ENCODE measurements at regions not wholly inside any gene's neighbourhood (a gene's known extent, or its start where the extent isn't known, plus 50 kb on each side); places are given as distances from the start of the nearest gene placed in this dataset.
"Not testable (repeated sequence)": the region's sequence is repeated elsewhere in the genome, so short reads cannot be mapped to it uniquely, and the experiment has no call there.

- peak; percentile 40 for DNase-seq
Observed at GRCh38 chrX:124239324-124239723, 93.1 kb upstream of the TEX13D start.

GRCh38 chrX:124239911-124240310 lies 92.5 kb upstream of the TEX13D start:
- DNase-seq = no peak

DNA sequence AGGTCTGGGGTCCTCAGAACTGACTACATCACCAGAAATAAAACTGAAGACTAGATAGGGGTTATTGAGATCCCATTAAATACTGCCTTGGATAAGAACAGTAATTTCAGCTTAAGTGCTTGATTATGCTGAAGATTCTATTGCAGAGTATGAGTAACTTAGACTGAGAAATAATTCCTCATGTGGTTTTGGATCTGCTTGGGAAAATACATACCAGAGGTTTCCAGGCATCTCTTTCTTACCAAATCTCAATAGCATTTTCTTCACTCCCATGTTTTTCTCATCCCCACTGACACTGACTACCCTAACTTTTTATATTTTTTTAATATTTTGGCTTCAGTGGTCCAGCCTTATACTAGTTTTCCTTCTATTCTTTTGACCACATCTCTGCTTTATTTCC lies 92.0 kb upstream of the TEX13D start:
- no peak for DNase-seq

DNA sequence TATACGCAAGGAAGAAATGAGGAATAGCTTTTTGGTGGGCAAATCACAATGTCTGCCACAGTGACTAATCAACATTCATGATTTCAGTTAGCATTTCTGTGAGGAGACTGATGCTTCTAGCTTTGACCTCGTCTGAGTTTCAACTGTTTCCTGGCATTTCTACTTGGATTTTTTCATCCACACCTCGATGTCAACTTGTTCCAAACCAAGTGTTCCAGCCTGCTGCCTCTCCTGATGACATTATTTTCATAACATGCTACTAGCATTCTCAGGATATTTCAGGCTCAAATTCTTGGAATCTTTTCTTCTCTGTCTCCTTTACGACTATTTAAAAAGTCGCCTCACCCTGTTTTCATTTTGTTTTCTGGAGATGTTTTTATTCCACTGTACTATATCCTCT lies 90.3 kb upstream of the TEX13D start:
- DNase-seq = no peak

DNA sequence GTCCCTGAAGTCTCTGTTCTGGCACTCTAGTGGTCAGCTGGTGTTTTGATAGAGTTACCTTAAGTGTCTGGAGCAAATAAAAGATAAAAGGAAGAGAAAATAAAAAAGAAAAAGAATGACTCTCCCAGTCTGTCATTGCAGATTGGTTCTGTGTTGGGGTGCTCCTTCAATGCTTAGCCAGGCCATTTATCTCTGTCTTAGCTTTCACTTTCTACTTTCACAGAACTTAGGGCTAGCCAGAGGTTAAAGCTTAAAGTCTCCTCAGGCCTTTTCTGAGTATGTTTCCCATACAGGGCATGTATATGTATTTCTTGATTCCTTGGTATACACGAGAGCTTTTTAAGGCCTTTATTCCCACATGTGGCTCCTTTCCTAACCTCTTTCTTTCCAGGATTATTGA lies 83.1 kb upstream of the TEX13D start:
- DNase-seq = no peak

DNA sequence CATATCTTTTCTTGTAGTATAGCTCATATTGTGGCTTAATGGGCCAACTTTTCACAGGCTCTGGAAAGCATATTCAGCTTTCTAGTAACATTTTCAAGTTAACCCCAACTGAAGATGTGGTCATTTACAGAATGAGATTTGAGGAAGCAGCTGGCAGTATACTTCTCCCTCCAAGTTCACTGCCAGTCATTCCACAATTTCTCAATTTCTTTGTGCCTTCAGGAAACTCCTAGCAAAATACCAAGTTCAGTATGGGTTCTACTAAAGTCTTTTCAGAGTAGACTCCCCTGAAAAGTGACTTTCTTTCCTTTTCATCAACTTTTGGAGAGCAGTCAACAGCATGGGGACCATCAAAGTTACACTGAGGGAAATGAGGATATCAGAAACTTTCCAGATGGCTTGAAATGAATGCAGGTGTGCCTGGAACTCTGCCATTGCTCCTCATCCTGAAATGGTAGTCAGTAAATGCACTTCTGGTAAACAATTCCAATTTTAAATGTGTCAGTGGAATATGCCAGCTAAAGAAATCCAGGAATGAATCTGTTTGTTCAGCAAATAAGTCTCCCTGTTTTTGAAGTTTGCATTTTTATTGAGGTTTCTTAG lies 81.5 kb upstream of the TEX13D start:
- DNase-seq = no peak

DNA sequence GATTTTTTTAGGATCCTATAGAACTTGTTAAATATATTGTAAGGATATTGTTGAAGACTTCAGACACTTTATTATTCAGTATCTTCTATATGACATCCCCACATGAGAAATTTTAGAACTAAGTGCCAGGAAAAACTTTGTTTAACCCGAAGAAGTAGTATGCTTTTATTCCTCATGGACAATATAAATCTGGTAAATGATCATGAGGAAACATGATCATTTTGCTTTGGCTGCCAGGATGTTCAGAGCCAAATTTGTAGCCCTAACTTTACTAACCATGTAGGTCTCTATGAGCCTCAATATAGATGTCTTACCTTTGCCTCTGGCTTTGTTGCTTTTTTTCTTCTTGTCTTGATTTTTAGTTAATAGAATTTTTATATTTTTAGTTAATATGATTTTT lies 77.8 kb upstream of the TEX13D start:
- DNase-seq = no peak

- DNase-seq = no peak
Observed at GRCh38 chrX:124256216-124256615, 76.2 kb upstream of the TEX13D start.

GRCh38 chrX:124256629-124257380 lies 75.7 kb upstream of the TEX13D start:
- no peak for DNase-seq

DNA sequence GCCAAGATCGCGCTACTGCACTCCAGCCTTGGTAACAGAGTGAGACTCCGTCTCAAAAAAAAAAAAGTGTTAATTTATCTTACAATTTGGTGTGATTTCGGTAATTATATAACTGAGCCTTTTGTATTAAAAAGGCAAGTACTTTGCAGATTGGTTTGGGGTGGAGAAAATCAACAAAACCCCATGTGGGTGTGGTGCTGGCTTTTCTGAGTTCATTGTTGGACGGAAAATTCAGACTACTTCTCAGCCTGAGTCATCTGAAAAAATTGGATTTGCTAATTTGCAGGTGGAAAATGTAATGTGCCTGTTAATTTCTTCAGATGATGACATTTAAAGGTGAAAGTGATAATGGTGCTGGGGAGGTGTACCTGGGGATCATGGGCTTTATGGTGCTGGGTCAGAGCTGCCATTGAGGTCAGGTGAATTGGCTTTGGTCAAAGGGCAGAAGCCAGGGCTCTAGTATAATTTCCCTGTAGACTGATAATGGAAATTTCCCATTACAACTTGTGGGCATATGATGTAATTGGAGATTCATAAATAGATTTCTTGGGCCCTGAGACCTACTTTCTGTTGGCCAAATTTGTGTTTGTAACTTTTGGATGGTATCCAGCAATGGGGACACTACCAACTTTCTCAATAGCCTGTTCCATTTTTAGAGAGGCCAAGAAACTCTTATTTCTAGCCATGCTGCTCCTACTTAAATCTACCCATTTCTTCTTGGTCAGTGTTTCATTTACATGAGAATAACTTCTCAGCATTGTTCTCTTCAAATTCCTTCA lies 74.3 kb upstream of the TEX13D start:
- no peak for DNase-seq

DNA sequence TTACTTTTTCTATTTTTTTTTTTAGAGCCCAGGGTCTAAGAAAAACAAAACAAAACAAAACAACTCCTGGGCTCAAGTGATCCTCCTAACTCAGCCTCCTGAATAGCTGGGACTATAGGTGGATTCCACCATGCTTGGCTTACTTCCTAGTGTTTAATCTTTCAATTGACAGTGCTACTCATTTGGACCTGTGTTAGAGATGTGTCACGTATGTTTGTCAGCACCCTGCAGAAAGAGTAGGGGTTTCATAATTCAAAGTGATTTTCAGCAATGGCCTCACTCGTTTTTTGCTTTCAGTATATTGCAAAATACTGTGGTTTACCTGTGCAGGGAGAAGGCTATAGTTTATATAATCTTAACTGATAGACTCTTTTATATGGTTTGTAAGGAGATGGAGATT lies 71.6 kb upstream of the TEX13D start:
- DNase-seq = no peak

DNA sequence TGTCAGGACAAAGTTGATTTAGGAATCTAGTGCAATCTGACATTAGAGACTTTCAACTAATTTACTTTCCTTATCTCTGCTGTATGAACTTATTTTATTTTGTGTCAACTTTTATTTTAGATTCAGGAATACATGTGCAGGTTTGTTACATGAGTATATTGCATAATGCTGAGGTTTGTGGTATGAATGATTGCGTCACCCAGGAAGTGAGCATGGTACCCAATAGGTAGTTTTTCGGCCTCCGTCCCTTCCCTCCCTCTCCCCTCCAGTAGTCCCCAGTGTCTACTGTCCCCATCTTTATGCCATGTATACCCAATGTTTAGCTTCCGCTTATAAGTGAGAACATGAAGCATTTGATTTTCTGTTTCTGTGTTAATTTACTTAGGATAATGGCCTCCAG lies 68.7 kb upstream of the TEX13D start:
- DNase-seq = no peak

- DNase-seq = no peak
Observed at GRCh38 chrX:124268099-124268498, 64.4 kb upstream of the TEX13D start.

DNA sequence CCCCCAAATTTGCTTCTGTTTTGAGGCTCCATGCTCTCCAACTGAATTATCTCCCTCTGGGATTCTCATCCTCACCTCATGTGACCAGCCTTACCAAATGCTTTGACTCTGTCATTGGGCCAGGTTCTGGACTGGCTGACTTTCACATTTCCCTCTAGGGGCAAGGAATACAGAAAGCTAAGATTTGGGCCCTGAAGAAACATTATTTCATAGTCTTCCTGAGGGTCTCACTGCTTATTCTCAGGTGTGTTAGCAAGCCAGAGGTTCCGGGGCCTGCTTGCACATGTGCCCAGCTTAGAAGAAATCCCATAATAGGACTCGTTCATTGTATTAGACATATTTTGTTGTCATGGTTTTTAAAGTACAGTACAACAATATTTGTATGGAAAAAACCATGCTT lies 62.6 kb upstream of the TEX13D start:
- DNase-seq = no peak

DNA sequence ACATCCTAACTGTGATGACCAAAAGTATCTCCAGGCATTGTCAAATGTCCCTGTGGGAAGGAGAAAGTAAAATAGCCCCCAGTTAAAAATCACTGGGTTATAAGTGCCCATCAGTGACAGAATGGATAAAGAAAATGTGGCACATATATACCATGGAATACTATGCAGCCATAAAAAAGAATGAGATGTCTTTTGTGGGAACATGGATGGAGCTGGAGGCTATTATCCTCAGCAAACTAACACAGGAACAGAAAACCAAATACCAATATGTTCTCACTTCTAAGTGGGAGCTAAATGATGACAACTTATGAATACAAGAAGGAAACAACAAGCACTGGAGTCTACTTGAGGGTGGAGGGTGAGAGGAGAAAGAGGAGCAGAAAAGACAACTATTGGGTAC lies 60.9 kb upstream of the TEX13D start:
- DNase-seq = not testable (repeated sequence)

- no peak for DNase-seq
Observed at GRCh38 chrX:124272370-124272982, 60.0 kb upstream of the TEX13D start.

GRCh38 chrX:124274438-124275181 lies 57.9 kb upstream of the TEX13D start:
- peak; percentile 4 for DNase-seq

DNA sequence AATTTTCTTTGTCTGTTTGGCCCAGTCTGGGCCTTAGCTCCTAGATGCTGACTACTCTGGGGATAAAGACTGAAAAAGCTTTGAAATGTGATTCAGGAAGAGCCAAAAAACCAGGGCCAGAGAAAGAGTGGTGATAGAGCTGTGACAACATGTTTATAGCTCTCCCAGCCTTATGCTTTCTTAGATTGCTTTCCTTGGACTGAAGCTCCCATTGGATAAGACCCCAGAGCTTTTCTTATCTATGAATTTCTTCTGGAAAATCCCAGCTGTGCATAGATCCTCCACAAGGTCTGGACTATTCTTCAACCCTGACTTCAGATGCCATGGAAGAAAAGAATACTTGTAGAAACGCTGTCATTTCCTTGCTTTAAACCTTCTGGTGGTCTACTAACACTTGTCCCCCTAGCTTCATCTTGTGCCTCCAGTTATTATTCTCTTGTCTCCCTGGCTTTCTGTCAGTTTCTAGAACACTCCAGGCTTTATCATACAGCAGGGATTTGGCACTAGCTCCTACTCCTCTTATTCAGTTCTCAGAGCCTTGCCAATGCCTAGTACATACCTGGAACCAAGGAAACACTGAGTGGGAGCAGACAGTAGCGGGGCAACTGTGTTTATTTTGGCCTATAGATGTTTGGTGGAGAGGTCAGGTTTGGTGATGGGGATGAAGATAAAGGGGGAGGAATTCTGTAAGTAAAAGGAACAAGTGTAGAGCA lies 57.1 kb upstream of the TEX13D start:
- DNase-seq = no peak

DNA sequence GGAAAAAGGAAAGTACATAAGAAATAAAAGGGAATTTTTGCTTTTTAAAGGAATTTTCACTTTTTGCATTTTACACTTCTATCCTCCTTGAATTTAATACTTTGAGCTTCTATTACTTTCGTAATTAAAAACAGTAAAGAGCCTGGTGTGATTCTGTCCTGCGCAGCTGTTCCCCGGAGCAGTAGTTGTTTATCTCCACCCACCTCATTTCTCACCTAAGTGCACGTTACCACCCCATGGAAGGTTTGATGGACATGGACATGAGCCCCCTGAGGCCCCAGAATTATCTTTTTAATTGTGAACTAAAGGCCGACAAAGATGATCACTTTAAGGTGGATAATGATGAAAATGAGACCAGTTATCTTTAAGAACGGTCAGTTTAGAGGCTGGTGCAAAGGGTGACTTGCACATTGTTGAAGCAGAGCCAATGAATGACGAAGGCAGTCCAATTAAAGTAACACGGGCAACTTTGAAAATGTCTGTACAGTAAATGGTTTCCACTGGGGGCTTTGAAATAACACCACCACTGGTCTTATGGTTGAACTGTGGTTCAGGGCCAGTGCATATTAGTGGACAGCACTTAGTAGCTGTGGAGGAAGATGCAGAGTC lies 52.1 kb upstream of the TEX13D start:
- no peak for DNase-seq

DNA sequence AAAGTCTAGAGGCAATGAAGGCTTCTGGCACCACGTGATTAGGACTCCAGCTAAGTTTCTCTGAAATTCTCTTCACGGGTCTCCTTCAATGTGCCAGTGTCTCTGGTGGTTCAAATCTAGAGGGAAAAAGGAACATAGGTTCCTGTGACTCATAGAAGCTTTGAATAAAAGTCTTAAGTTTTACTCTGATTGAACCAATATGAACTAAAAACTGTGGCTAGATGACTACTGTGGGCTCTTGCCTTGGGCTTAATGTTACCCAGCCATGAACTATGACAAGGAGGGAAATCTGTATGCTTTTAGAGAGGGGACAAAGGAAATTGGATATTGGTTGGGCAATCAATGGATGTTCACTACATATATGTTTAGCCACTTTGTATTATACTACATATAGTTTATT lies 49.9 kb upstream of the TEX13D start:
- no peak for DNase-seq

Measured in NCI-H524 treated with DMSO at 0.1 percent for 48 hours (cell line).